Mesendoderm (in vitro differentiated cells): ENCODE measurements at regions not wholly inside any gene's neighbourhood (a gene's known extent, or its start where the extent isn't known, plus 50 kb on each side); places are given as distances from the start of the nearest gene placed in this dataset.

Experiments
- DNase-seq: peaks from one replicate; pipeline ENCODE4 v3.0.0; 2013
- H2AK5ac ChIP-seq: 2 replicates; pipeline ENCODE4 v1.6.1; 2013; ENCODE audit warnings: low read length, inconsistent platforms
- H2BK120ac ChIP-seq: 2 replicates; pipeline ENCODE4 v1.6.1; 2013; ENCODE audit warnings: low read depth, mild to moderate bottlenecking, low read length, moderate library complexity, mixed read lengths
- H2BK15ac ChIP-seq: replicated peaks from 2 replicates; pipeline ENCODE4 v1.6.1; 2013; ENCODE audit warnings: low read depth, mild to moderate bottlenecking, moderate library complexity
- H2BK5ac ChIP-seq: 2 replicates; pipeline ENCODE4 v1.6.1; 2013; ENCODE audit warnings: low read length, inconsistent platforms
- H3K18ac ChIP-seq: 2 replicates; pipeline ENCODE4 v1.6.1; 2013; ENCODE audit warnings: mild to moderate bottlenecking, low read length, mixed read lengths
- H3K23ac ChIP-seq: one replicate; pipeline ENCODE4 v1.6.1; 2013; ENCODE audit warnings: low read length
- H3K27ac ChIP-seq: 2 replicates; pipeline ENCODE4 v1.5.1; 2013; ENCODE audit warnings: low read depth, mild to moderate bottlenecking, inconsistent platforms, low read length, moderate library complexity
- H3K27me3 ChIP-seq: 2 replicates; pipeline ENCODE4 v1.6.1; 2013; ENCODE audit warnings: low read length, control low read depth, mild to moderate bottlenecking, inconsistent platforms; ENCODE audit not compliant: insufficient read depth, poor library complexity
- H3K36me3 ChIP-seq: 2 replicates; pipeline ENCODE4 v1.6.1; 2013; ENCODE audit warnings: low read length, inconsistent platforms; ENCODE audit not compliant: control insufficient read depth, insufficient read depth
- H3K4ac ChIP-seq: one replicate; pipeline ENCODE4 v1.6.1; 2013; ENCODE audit warnings: low read depth, mild to moderate bottlenecking, low read length, moderate library complexity
- H3K4me1 ChIP-seq: 2 replicates; pipeline ENCODE4 v1.6.1; 2013; ENCODE audit warnings: low read depth, low read length, inconsistent platforms; ENCODE audit not compliant: control insufficient read depth
- H3K4me2 ChIP-seq: 2 replicates; pipeline ENCODE4 v1.6.1; 2013; ENCODE audit warnings: low read length
- H3K4me3 ChIP-seq: 2 replicates; pipeline ENCODE4 v1.5.1; 2013; ENCODE audit warnings: mild to moderate bottlenecking, low read length
- H3K56ac ChIP-seq: one replicate; pipeline ENCODE4 v1.6.1; 2013; ENCODE audit warnings: low read length
- H3K79me1 ChIP-seq: 2 replicates; pipeline ENCODE4 v1.6.1; 2013; ENCODE audit warnings: low read length, inconsistent platforms
- H3K79me2 ChIP-seq: 2 replicates; pipeline ENCODE4 v1.6.1; 2013; ENCODE audit warnings: mild to moderate bottlenecking, low read length; ENCODE audit not compliant: control insufficient read depth, insufficient read depth
- H3K9ac ChIP-seq: 2 replicates; pipeline ENCODE4 v1.6.1; 2013; ENCODE audit warnings: low read length, inconsistent platforms
- H4K5ac ChIP-seq: one replicate; pipeline ENCODE4 v1.6.1; 2013; ENCODE audit warnings: low read length
- H4K8ac ChIP-seq: one replicate; pipeline ENCODE4 v1.6.1; 2013; ENCODE audit warnings: low read depth, mild to moderate bottlenecking, control low read depth, low read length, moderate library complexity
- WGBS: extraction: QIAGEN DNeasy Blood & Tissue Kit; methylation state at CpG from one replicate; pipeline ENCODE4 v1.1.7; 2013; ENCODE audit warnings: low lambda C conversion rate, missing lambda C conversion rate; ENCODE audit not compliant: insufficient coverage; ENCODE audit errors: extremely low coverage; 5-methylcytosine and 5-hydroxymethylcytosine counted together

GRCh38 chr4:85398276-85398675, 76.7 kb upstream of the ARHGAP24 start:
- Histone ChIP-seq H3K23ac (no peak overlapping the region), H3K27ac (no peak overlapping the region)

GRCh38 chr4:85399270-85399669, 75.7 kb upstream of the ARHGAP24 start:
- Histone ChIP-seq H3K4me1 (no peaks in the 10 kb centered on the region), H3K18ac (no peak overlapping the region), H3K79me2 (no peaks in the 10 kb centered on the region), H3K23ac (no peak overlapping the region), H4K8ac (no peak overlapping the region), H2BK120ac (no peak overlapping the region), H2AK5ac (no peak overlapping the region), H3K27ac (no peak overlapping the region), H3K36me3 (no peaks in the 10 kb centered on the region), H2BK5ac (no peak overlapping the region), H3K9ac (no peak overlapping the region), H3K4ac (no peak overlapping the region), H4K5ac (no peak overlapping the region), H3K4me3 (no peak overlapping the region), H3K56ac (no peak overlapping the region), H3K4me2 (no peak overlapping the region), H2BK15ac (no peak overlapping the region), H3K27me3 (no peaks in the 10 kb centered on the region), H3K79me1 (no peaks in the 10 kb centered on the region)
- no CpG with 5 or more reads among the region's 2 CpGs for WGBS
- no peak for DNase-seq

More at GRCh38 chr4:85398276-85398675, 76.7 kb upstream of the ARHGAP24 start:
- no peak overlapping the region for H3K56ac ChIP-seq
- H3K9ac ChIP-seq: no peak overlapping the region
- no peak overlapping the region for H2AK5ac ChIP-seq
- no peak overlapping the region for H2BK120ac ChIP-seq
- no peak overlapping the region for H3K18ac ChIP-seq
- H4K8ac ChIP-seq: no peak overlapping the region
- H3K4me2 ChIP-seq: no peak overlapping the region
- no peak overlapping the region for H4K5ac ChIP-seq
- H3K4me1 ChIP-seq: no peaks in the 10 kb centered on the region
- no CpG with 5 or more reads among the region's 1 CpG for WGBS
- peak; percentile 91 for DNase-seq
- no peaks in the 10 kb centered on the region for H3K79me2 ChIP-seq
- H3K4me3 ChIP-seq: no peak overlapping the region
- no peak overlapping the region for H3K4ac ChIP-seq
- H2BK5ac ChIP-seq: no peak overlapping the region
- no peaks in the 10 kb centered on the region for H3K27me3 ChIP-seq
- H3K79me1 ChIP-seq: no peaks in the 10 kb centered on the region
- H3K36me3 ChIP-seq: no peaks in the 10 kb centered on the region
- no peak overlapping the region for H2BK15ac ChIP-seq

- no peaks in the 10 kb centered on the region for H3K4me1 ChIP-seq
- no peak overlapping the region for H3K27ac ChIP-seq
- H3K9ac ChIP-seq: no peak overlapping the region
- DNase-seq: no peak
- no peaks in the 10 kb centered on the region for H3K27me3 ChIP-seq
- H3K4me2 ChIP-seq: no peak overlapping the region
- H2BK5ac ChIP-seq: no peak overlapping the region
- H3K18ac ChIP-seq: no peak overlapping the region
- H3K4ac ChIP-seq: no peak overlapping the region
- H3K36me3 ChIP-seq: no peaks in the 10 kb centered on the region
- WGBS: no CpG with 5 or more reads among the region's 3 CpGs
- H3K23ac ChIP-seq: no peak overlapping the region
- H2BK15ac ChIP-seq: no peak overlapping the region
- H3K79me2 ChIP-seq: no peaks in the 10 kb centered on the region
- no peak overlapping the region for H2AK5ac ChIP-seq
- H4K8ac ChIP-seq: no peak overlapping the region
- no peak overlapping the region for H4K5ac ChIP-seq
- H3K79me1 ChIP-seq: no peaks in the 10 kb centered on the region
- no peak overlapping the region for H3K56ac ChIP-seq
- no peak overlapping the region for H3K4me3 ChIP-seq
- H2BK120ac ChIP-seq: no peak overlapping the region
Measured at GRCh38 chr4:85402371-85402770, 72.6 kb upstream of the ARHGAP24 start.

GRCh38 chr4:85406185-85406584, 68.8 kb upstream of the ARHGAP24 start:
- no peak overlapping the region for H3K4me2 ChIP-seq
- no peak overlapping the region for H2BK15ac ChIP-seq
- H2BK5ac ChIP-seq: no peak overlapping the region
- no peak overlapping the region for H3K18ac ChIP-seq
- H3K79me1 ChIP-seq: no peaks in the 10 kb centered on the region
- no peak overlapping the region for H3K9ac ChIP-seq
- no peak overlapping the region for H3K4ac ChIP-seq
- no peaks in the 10 kb centered on the region for H3K79me2 ChIP-seq
- no peaks in the 10 kb centered on the region for H3K4me1 ChIP-seq
- H4K5ac ChIP-seq: no peak overlapping the region
- no peak for DNase-seq
- H4K8ac ChIP-seq: no peak overlapping the region
- H3K27me3 ChIP-seq: no peaks in the 10 kb centered on the region
- H3K27ac ChIP-seq: no peak overlapping the region
- H3K4me3 ChIP-seq: no peak overlapping the region
- no peak overlapping the region for H2AK5ac ChIP-seq
- H3K56ac ChIP-seq: no peak overlapping the region
- H2BK120ac ChIP-seq: no peak overlapping the region
- H3K36me3 ChIP-seq: no peaks in the 10 kb centered on the region
- H3K23ac ChIP-seq: no peak overlapping the region
- WGBS: no CpG with 5 or more reads among the region's 2 CpGs

GRCh38 chr4:85407546-85407945, 67.4 kb upstream of the ARHGAP24 start:
- no CpG with 5 or more reads among the region's 3 CpGs for WGBS
- no peak overlapping the region for H2BK5ac ChIP-seq

GRCh38 chr4:85408301-85408700, 66.6 kb upstream of the ARHGAP24 start:
- no peak overlapping the region for H3K56ac ChIP-seq
- no peaks in the 10 kb centered on the region for H3K27me3 ChIP-seq
- no peak overlapping the region for H3K4me2 ChIP-seq
- no peak overlapping the region for H2AK5ac ChIP-seq
- H3K18ac ChIP-seq: no peak overlapping the region
- H3K4me1 ChIP-seq: no peaks in the 10 kb centered on the region
- no peak overlapping the region for H2BK120ac ChIP-seq
- no CpG with 5 or more reads among the region's 1 CpG for WGBS
- no peak for DNase-seq
- no peak overlapping the region for H2BK15ac ChIP-seq
- no peak overlapping the region for H3K27ac ChIP-seq
- no peak overlapping the region for H3K4me3 ChIP-seq
- no peak overlapping the region for H4K5ac ChIP-seq
- no peak overlapping the region for H3K23ac ChIP-seq
- no peak overlapping the region for H3K4ac ChIP-seq
- H3K79me2 ChIP-seq: no peaks in the 10 kb centered on the region
- no peaks in the 10 kb centered on the region for H3K79me1 ChIP-seq
- H3K9ac ChIP-seq: no peak overlapping the region
- no peaks in the 10 kb centered on the region for H3K36me3 ChIP-seq
- no peak overlapping the region for H4K8ac ChIP-seq
- no peak overlapping the region for H2BK5ac ChIP-seq

More at GRCh38 chr4:85407546-85407945, 67.4 kb upstream of the ARHGAP24 start:
- no peak overlapping the region for H3K23ac ChIP-seq
- H3K18ac ChIP-seq: no peak overlapping the region
- no peak overlapping the region for H2AK5ac ChIP-seq
- no peak overlapping the region for H4K5ac ChIP-seq
- H3K4me3 ChIP-seq: no peak overlapping the region
- no peak overlapping the region for H2BK15ac ChIP-seq
- H3K79me2 ChIP-seq: no peaks in the 10 kb centered on the region
- H3K4me1 ChIP-seq: no peaks in the 10 kb centered on the region
- H3K27ac ChIP-seq: no peak overlapping the region
- H3K79me1 ChIP-seq: no peaks in the 10 kb centered on the region
- H3K56ac ChIP-seq: no peak overlapping the region
- H3K36me3 ChIP-seq: no peaks in the 10 kb centered on the region
- no peak overlapping the region for H3K9ac ChIP-seq
- H3K4me2 ChIP-seq: no peak overlapping the region
- no peak for DNase-seq
- H3K27me3 ChIP-seq: no peaks in the 10 kb centered on the region
- no peak overlapping the region for H4K8ac ChIP-seq
- H3K4ac ChIP-seq: no peak overlapping the region
- H2BK120ac ChIP-seq: no peak overlapping the region
